Midbrain (tissue), 1 donor: ENCODE measurements at regions not wholly inside any gene's neighbourhood (a gene's known extent, or its start where the extent isn't known, plus 50 kb on each side); places are given as distances from the start of the nearest gene placed in this dataset.

Source experiments
- DNase-seq: peaks from one replicate; lab custom pipeline; 2025; lab: John Stamatoyannopoulos, UW

GRCh38 chr5:20276061-20276958 lies 288.3 kb upstream of the CDH18 start:
- DNase-seq: no peak

DNA sequence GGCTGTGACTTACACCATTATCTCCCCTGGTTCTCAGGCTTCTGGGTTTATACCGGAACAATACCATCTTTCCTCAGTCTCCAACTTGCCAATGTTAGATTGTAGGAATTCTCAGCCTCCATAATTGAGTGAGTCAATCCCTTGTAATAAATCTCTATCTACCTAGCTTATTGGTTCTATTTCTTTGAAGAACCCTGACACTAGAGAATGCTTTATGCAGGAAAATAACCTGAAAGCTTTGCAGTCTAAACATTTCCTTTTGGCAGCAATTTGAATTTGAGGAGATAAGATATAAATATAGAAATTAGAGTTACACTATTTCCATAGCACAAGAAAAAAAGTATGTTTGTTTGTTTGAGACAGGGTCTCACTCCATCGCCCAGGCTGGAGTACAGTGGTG lies 278.1 kb upstream of the CDH18 start:
- no peak for DNase-seq

DNA sequence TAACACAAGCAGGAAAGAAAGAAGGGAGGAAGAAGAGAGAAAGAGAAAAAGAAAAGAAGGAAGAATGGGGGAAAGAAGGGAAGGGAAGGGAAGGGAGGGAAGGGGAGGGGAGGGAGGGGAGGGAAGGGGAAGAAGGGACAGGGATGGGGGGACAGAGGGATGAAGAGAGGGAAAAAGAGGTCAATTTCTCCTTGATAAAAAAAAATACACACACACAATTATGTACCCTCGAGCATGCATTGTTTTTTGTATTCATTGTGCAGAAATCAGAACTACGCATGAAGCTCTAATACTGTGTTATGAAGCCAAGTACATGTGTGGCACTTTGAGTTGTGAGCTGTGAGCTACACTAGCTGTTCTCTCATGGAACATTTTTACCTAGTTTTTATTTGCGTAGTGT lies 274.9 kb upstream of the CDH18 start:
- DNase-seq: no peak

DNA sequence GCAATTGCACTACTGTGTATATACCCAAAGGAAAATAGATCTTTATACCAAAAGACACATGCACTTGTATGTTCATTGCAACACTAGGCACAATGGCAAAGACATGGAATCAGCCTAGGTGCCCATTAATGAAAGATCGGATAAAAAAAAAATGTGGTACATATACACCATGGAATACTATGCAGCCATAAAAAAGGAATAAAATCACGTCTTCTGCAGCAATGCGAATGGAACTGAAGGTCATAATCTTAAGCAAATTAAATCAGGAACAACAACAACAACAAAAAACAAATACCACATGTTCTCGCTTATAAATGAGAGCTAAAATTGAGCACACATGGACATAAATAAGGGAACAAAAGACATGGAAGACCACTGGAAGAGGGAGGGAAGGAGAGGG lies 266.7 kb upstream of the CDH18 start:
- no peak for DNase-seq

- DNase-seq: no peak
Measured at GRCh38 chr5:20248118-20248517, 260.1 kb upstream of the CDH18 start.

DNA sequence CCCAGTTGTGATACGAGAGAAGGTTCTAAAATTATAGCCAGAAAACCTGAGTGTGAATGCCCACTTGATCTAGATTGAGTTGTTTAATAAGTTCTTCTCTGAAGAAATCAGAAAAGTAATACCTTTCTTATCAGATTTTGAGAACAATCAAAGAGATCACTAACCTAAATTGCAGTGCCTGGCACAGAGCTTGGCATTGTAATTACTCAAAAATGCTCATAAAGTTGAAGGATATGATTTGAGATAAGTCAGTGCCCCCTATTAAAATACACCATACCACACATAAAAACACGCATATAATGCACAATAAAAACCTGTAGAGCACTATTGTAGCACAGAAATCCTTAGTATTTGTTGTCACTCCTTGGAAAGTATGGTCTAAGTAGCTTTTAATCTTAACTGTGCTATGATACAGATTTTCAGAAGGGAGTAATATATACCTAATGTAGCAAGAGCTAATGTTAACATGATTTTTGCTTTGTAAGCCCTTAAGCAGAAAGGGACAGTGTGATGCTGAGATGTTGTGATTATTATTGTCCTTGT lies 257.5 kb upstream of the CDH18 start:
- DNase-seq: no peak

GRCh38 chr5:20241351-20241750 lies 253.4 kb upstream of the CDH18 start:
- DNase-seq: no peak

- DNase-seq: no peak
Measured at GRCh38 chr5:20231040-20231439, 243.0 kb upstream of the CDH18 start.

- DNase-seq: no peak
Measured at GRCh38 chr5:20230010-20230409, 242.0 kb upstream of the CDH18 start.

- DNase-seq: no peak
Measured at GRCh38 chr5:20229303-20230005, 241.5 kb upstream of the CDH18 start.

GRCh38 chr5:20224966-20225365 lies 237.0 kb upstream of the CDH18 start:
- DNase-seq: no peak

- DNase-seq: no peak
Measured at GRCh38 chr5:20224046-20224445, 236.0 kb upstream of the CDH18 start.

DNA sequence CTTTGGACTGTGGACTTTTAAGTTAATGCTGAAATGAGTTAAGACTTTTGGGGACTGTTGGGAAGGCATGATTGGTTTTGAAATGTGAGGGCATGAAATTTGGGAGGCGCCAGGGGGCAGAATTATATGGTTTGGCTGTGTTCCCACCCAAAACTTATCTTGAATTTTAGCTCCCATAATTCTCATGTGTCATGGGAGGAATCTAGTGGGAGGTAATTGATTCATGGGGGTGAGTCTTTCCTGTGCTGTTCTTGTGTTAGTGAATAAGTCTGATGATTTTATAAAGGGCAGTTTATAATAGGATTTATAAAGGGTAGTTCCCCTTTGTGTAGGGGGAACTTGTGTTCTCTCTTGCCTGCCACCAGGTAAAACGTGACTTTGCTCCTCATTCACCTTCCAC lies 235.5 kb upstream of the CDH18 start:
- no peak for DNase-seq

DNA sequence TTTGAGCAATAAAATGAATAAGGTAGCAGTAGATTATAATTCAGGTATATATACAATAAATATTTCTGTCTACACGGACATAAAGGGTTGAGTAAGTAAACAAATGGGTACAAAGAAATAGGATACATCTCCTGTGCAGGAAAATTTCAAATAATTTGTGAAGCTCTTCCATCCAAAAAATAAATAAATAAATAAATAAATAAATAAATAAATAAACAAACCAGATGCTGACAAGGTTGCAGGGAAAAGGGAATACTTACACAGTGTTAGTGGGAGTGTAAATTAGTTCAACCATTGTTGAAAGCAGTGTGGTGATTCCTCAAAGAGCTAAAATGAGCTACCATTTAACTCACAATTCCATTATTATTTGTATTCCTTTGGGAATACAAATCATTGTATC lies 227.3 kb upstream of the CDH18 start:
- DNase-seq: no peak

GRCh38 chr5:20213803-20214202 lies 225.8 kb upstream of the CDH18 start:
- DNase-seq: no peak

DNA sequence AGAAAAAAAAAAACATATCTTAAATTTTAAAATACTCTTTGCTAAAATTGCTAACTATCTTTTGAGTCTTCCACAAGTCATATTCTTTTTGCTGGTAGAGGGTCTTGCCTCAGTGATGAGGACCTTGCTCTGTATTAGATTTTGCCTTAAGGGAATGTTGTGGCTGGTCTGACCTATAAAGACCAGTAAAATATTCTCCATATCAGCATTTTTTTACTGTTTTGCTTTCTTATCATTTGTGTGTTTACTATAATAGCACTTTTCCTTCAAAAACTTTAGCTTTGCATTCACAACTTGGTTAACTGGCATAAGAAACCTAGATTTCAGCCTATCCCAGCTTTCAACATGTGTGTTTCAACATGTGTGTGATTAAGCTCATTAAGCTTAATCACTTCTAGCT lies 224.7 kb upstream of the CDH18 start:
- no peak for DNase-seq

- no peak for DNase-seq
Measured at GRCh38 chr5:20166456-20166855, 178.5 kb upstream of the CDH18 start.

GRCh38 chr5:20158006-20158405 lies 170.0 kb upstream of the CDH18 start:
- no peak for DNase-seq

DNA sequence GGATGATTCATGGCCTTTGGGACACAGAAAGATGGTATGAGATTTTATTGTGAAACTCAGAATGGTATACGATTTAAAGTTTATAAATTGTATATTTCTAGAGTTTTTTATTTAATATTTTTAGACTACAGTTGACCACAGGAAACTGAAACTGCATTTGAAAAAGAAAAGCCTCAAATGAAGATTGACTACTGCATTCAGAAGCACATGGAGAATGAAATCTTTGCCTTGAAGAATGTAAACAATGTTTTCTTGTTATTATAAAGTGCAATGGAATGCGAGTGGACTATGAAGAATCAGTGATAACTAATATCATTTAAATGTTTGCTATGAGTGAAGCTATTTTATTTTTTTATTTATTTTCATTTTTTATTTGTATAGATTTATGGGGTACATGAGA lies 169.1 kb upstream of the CDH18 start:
- DNase-seq: no peak

- no peak for DNase-seq
Measured at GRCh38 chr5:20145240-20145639, 157.2 kb upstream of the CDH18 start.

DNA sequence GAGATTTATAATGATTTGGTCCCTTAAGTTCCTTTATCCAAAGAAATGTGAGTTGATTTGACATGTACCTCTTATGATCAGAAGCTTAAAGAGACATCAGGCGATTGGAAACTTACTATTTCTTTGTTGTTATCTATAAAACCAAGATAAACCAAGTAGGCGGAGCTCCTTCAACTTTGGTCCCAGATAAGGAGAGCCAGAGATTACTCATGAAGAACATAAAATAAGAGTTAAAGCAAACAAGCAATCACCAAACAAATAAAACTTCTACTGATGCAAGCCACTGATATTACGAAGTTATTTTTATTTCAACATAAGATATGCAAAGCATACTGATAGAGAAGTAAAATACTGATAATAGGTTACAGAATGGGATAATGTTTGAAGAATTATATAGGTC lies 141.5 kb upstream of the CDH18 start:
- no peak for DNase-seq

DNA sequence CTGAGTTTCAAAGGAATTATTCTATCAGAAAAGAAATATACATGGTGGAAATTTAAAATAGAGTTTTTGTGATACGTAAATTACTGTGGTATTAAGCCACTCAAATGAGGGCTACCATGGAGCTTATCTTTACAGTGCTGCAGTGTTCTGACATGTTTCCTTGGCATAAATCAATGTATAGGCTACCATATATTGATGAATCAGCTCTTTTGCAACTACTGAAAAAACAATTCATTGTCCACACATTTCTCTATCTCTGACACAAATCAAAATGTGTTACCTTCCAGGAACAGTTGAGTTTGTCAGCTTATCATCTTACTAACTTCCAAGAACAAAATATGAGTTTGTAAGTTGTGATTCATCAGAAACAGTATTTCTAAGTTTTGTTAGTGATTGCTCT lies 140.3 kb upstream of the CDH18 start:
- DNase-seq: no peak

GRCh38 chr5:20114526-20114925 lies 126.5 kb upstream of the CDH18 start:
- DNase-seq: no peak
